Retinal pigment epithelial cell (primary cell): ENCODE measurements at regions not wholly inside any gene's neighbourhood (a gene's known extent, or its start where the extent isn't known, plus 50 kb on each side); places are given as distances from the start of the nearest gene placed in this dataset.

Source experiments
- DNase-seq: peaks from one replicate; pipeline ENCODE4 v3.0.0-alpha.2; 2010; ENCODE audit warnings: low read depth
- H3K4me3 ChIP-seq: 2 replicates; pipeline ENCODE4 v1.5.1; 2011; ENCODE audit warnings: mild to moderate bottlenecking, low read length, control low read depth, moderate library complexity
- TF ChIP-seq, protein P1 (sequence below): conservative IDR thresholded peaks from 2 replicates; pipeline ENCODE4 v1.5.1; 2011; ENCODE audit warnings: low read depth, low read length, control low read depth, inconsistent platforms

DNA sequence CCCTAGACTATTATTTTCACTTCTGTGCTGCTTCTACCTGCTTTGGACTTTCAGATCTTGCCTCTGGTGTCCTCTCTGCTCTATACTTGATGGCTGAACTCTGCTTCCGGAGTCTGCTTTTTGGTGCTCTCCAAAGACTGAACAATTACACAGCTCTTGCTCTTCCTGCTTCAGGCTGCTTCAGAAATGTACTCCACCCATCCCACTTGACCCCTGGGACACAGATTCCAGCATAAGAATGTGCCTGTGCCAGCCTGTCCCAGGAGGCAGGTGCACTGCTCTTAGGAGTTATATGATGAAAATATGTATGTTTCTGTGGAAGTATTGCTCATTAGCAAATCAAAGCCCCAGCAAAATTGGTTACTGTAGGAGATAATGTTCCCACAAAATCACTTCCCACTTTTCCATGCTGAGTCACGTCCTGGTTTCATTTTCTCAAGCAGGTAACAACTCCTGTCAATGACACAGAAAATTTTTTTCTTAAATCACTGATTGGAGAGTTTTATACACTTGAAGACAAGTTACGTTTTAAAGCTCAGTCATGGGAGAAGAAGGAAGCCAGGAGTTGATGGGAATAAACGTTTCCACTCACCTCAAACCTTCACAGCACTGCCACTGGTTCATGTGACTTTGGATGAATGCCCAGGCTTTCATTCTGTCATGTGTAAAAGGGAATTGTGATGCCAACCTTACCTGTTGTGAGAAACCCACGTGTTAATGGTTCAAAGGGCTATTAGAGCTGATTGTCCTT is 239.4 kb upstream of the ZPLD1 start:
- no peak overlapping the region for H3K4me3 ChIP-seq
- peak; percentile 83 for DNase-seq
- TF ChIP-seq, protein P1, sequence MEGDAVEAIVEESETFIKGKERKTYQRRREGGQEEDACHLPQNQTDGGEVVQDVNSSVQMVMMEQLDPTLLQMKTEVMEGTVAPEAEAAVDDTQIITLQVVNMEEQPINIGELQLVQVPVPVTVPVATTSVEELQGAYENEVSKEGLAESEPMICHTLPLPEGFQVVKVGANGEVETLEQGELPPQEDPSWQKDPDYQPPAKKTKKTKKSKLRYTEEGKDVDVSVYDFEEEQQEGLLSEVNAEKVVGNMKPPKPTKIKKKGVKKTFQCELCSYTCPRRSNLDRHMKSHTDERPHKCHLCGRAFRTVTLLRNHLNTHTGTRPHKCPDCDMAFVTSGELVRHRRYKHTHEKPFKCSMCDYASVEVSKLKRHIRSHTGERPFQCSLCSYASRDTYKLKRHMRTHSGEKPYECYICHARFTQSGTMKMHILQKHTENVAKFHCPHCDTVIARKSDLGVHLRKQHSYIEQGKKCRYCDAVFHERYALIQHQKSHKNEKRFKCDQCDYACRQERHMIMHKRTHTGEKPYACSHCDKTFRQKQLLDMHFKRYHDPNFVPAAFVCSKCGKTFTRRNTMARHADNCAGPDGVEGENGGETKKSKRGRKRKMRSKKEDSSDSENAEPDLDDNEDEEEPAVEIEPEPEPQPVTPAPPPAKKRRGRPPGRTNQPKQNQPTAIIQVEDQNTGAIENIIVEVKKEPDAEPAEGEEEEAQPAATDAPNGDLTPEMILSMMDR, result no peak

DNA sequence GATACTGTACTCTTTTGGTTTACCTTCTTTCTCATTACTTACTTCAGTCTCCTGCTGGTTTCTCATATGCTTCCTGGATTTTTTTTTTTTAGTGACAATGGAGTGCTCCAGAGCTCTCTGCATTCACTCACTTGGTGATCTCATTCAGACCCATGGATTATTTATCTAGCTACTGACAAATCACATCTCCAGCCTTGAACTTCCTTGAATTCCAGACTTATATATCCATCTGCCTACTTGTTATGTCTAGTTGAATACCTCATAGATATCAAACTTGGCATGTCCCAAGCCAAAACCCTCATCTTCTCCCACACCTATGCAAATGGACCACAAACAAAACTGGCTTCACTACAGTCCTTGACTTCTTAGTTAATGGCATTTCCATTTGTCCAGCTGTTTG is 234.7 kb upstream of the ZPLD1 start:
- TF ChIP-seq, protein P1, result no peak
- no peak overlapping the region for H3K4me3 ChIP-seq
- no peak for DNase-seq

DNA sequence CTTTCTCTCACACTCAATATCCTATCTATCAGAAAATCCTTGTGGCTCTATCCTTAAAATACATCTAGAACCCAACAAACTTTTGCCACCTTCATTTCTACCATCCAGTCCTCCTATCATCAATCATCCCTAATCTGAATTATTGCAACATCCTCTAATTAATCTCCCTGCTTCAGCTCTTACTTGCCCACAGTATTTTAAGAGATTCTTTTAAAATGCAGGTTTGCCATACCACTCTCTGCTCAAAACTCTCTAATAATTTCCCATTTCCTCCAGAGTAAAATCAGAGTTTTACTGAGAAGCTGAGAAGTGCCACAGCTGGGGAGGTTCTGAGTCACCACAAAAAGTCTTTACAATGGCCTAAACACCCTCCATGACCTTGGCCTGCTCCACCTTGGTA is 234.3 kb upstream of the ZPLD1 start:
- no peak for DNase-seq
- TF ChIP-seq, protein P1, result no peak
- H3K4me3 ChIP-seq, result no peak overlapping the region

DNA sequence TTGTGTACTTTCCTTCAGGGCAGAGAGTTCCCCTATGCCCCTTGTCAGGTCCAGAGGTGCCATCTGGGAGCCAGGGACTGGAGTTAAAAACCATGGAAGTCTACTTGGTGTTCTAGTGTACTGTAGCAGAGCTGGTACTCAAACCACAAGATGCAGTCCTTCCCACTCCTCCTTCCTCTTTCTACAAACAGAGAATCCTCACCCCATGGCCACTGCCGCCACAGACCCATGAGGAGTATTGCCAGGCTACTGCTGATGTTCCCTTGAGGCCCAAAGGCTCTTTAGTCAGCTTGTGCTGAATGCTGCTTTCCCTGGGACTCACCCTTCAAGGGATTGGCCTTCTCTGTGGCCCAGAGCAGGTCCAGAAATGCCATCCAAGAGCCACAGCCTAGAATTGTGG is 229.2 kb upstream of the ZPLD1 start:
- TF ChIP-seq, protein P1, result no peak
- DNase-seq, result no peak
- H3K4me3 ChIP-seq, result no peak overlapping the region

DNA sequence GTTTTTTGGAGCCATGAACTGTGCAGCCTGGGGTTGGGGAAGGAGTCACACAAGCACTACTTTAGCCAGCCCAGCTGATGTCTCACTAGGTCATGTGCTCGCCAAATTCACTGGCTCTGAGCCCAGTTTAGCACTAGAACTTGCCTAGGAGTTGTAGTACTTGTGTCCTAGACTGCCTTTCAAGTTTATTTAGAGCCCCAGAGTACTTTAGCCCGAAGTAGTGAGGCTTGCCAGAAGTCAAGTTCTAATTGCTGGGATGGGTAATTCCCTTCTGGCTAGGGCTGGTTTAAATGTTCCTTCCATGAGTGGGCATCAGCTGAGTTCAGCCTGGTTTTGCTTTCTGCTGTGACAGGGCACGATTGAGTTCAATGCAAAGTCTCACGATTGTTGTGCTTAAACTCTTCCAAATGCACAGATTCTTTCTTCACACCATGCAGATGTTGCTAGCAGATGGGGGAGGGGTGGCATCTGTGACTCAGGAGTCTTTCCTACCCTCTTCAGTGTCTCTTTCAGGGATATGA is 228.2 kb upstream of the ZPLD1 start:
- peak; percentile 65 for DNase-seq
- TF ChIP-seq, protein P1, result no peak

DNA sequence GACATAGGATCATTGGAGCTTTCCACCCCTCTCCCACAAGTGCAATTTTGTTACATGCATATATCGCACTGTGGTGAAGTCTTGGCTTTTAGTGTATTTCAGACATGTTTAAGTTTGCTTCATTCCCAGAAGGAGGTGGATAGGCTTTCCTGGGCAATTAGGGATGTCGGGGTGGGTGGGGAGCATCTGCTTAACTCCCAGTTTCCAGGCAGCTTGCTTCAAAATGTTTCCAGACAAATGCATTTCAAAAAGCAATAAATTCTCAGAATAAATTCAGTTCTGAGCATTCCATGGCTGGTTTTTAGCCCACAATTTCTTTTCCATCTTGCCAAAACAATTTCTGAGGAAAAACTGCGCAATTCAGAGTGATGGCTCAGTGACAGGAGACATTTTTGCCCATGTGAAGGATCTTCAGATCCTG is 227.7 kb upstream of the ZPLD1 start:
- TF ChIP-seq, protein P1, result no peak
- H3K4me3 ChIP-seq, result no peak overlapping the region
- no peak for DNase-seq

More for the DNA sequence above, 228.2 kb upstream of the ZPLD1 start:
- no peak overlapping the region for H3K4me3 ChIP-seq

DNA sequence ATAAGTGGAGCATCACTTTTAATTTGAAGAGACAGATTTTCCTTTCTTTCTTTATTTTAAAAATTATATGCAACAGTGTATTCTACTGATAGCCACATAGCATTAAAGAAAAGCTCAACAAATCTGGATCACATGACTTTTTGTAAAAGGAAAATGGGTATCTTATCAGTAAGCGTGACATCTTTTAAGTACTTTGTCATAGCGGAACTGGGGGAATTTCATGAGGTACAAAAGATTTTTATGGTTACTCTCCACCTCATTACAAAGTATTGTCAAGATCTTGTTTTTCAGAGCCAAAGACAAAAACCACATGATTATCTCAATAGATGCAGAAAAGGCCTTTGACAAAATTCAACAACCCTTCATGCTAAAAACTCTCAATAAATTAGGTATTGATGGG is 219.6 kb upstream of the ZPLD1 start:
- TF ChIP-seq, protein P1, result no peak
- H3K4me3 ChIP-seq, result no peak overlapping the region
- no peak for DNase-seq
